T-cell (primary cell): ENCODE measurements at regions not wholly inside any gene's neighbourhood (a gene's known extent, or its start where the extent isn't known, plus 50 kb on each side); places are given as distances from the start of the nearest gene placed in this dataset.

ENCODE experiments used
- ATAC-seq, 4 experiments: fragments of 200-7000 bp in 3 of 4; fragments of 150-1000 bp in 1 of 4; cut with Tn5 transposase; replicated peaks in 1 of 4; 1 replicate in 3 of 4; 2 replicates in 1 of 4; pipeline ENCODE4 v1.10.0; 2021; ENCODE audit warnings: moderate library complexity in 3 of 4, mild to moderate bottlenecking in 2 of 4, moderate number of reproducible peaks in 1 of 4
- CTCF ChIA-PET, 2 donors: fragments of 300-600 bp; sonication (Branson Sonifier 250); formaldehyde crosslinking; loops; one replicate each; lab custom pipeline; 2022; ENCODE audit warnings: antibody characterized with exemption in 2 of 2; lab: Charles Lee
- POLR2A ChIA-PET, 2 donors: fragments of 300-600 bp; sonication (Branson Sonifier 250); formaldehyde crosslinking; loops; one replicate each; lab custom pipeline; 2022; ENCODE audit warnings: antibody characterized with exemption in 2 of 2; lab: Charles Lee
- DNase-seq, 35 experiments: peaks; one replicate each; pipeline versions ENCODE4 v3.0.0 to v3.0.0-alpha.2; 2013 to 2023
- H3K27ac ChIP-seq: one replicate; pipeline ENCODE4 v1.5.1; 2013; ENCODE audit warnings: low read length
- H3K27me3 ChIP-seq, 2 experiments: replicated peaks in 1 of 2; 1 replicate in 1 of 2; 2 replicates in 1 of 2; pipeline versions ENCODE4 v1.6.1 to v1.7.0; 2013; ENCODE audit warnings: low read length in 1 of 2, mixed read lengths in 1 of 2; ENCODE audit not compliant: control insufficient read depth in 2 of 2, insufficient read depth in 2 of 2; ENCODE audit errors: extremely low read depth in 1 of 2
- H3K36me3 ChIP-seq, 2 donors: 1 replicate in 1 of 2; 2 replicates in 1 of 2; pipeline versions ENCODE4 v1.6.1 to v1.7.0; 2013; ENCODE audit warnings: low read length in 1 of 2; ENCODE audit not compliant: control insufficient read depth in 2 of 2, insufficient read depth in 1 of 2; ENCODE audit errors: extremely low read depth in 1 of 2
- H3K4me1 ChIP-seq, 2 experiments: 1 replicate in 1 of 2; 2 replicates in 1 of 2; pipeline versions ENCODE4 v1.6.1 to v1.7.0; 2013; ENCODE audit warnings: low read length in 2 of 2, mixed read lengths in 1 of 2; ENCODE audit not compliant: insufficient read depth in 2 of 2, control insufficient read depth in 1 of 2; ENCODE audit errors: extremely low read depth in 1 of 2
- H3K4me3 ChIP-seq, 2 donors: 1 replicate in 1 of 2; 2 replicates in 1 of 2; pipeline versions ENCODE4 v1.5.1 to v1.7.0; 2013; ENCODE audit warnings: mild to moderate bottlenecking in 2 of 2, low read length in 1 of 2, moderate library complexity in 1 of 2; ENCODE audit not compliant: control insufficient read depth in 1 of 2; ENCODE audit errors: extremely low read depth in 1 of 2
- H3K9me3 ChIP-seq: 2 replicates; pipeline ENCODE4 v1.7.0; 2013
- H3K27ac Mint-ChIP-seq, 2 donors: one replicate each; pipeline ENCODE4 v1.8.0; 2020 to 2021; ENCODE audit warnings: mild to moderate bottlenecking in 2 of 2, mixed read lengths in 2 of 2
- H3K27me3 Mint-ChIP-seq, 2 donors: one replicate each; pipeline ENCODE4 v1.8.0; 2021 to 2022; ENCODE audit warnings: mixed read lengths in 2 of 2
- H3K36me3 Mint-ChIP-seq: one replicate; pipeline ENCODE4 v1.8.0; 2021; ENCODE audit warnings: mixed read lengths
- H3K4me1 Mint-ChIP-seq, 3 donors: one replicate each; pipeline ENCODE4 v1.8.0; 2020 to 2022; ENCODE audit warnings: mixed read lengths in 3 of 3, mild to moderate bottlenecking in 1 of 3
- H3K4me3 Mint-ChIP-seq, 3 donors: one replicate each; pipeline ENCODE4 v1.8.0; 2020 to 2022; ENCODE audit warnings: mild to moderate bottlenecking in 3 of 3, mixed read lengths in 3 of 3, moderate library complexity in 3 of 3
- H3K9me3 Mint-ChIP-seq, 3 donors: one replicate each; pipeline ENCODE4 v1.8.0; 2020 to 2022; ENCODE audit warnings: mixed read lengths in 3 of 3
- WGBS: methylation state at CpG from one replicate; pipeline ENCODE4 v1.1.5; 2013; ENCODE audit warnings: missing lambda C conversion rate; ENCODE audit not compliant: insufficient coverage; 5-methylcytosine and 5-hydroxymethylcytosine counted together

DNA sequence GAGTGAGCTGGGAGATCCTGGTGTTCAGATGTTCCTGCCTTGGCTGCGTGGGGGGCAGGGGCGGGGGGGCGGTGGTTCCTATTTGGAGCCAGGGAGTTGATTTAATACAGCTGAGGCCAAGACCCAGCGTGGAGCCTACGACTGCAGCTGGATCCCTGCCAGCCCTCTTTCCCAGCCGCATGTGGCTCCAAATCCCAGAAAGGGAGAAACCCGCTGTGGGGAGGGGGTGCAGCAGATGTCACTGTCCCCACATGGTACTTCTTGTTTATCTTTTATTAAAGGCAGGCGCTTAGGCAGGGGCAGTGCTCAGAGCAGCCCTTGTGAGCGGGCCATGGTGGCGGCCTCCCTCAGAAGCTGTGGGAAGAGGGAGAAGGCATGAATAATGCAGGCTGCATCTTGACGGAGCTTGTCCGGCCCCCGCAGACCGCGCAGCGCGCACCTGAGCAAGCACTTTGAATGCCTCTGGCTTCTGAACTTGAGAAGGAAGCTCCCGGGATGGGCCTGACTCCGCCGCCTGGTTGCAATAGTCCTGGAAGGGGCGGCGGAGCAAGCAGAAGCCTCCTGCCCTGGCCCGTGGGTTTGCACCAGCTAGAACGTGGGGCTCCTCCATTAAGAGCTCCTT lies 112.1 kb downstream of the GLI2 start:
- Mint-ChIP-seq H3K9me3 (peaks cover 4 to 16% (median 12%) of the 10 kb centered on the region in 3 donors), H3K4me1 (no peaks in the 10 kb centered on the region)

DNA sequence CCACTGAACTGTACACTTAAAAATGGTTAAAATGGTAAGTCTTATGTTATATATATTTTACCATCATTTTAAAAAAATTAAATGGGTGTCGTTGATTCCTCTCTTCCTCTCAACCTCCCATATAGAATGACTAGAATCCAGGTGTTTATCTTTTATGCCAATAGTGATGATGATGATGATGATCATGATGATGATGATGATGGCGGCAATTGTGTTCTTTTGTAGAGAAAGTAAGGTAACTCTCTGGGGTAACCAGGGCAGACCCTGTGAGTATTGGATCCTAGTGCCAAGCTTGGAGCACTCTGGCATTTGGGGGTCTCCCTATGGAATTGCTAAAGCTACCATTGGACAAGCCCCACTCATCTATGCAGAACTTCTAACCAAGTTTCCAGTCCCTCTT lies 113.6 kb downstream of the GLI2 start:
- Histone ChIP-seq H3K27ac (no peak overlapping the region), H3K4me1 (no peaks in the 10 kb centered on the region), H3K9me3 (no peaks in the 10 kb centered on the region), H3K36me3 (no peaks in the 10 kb centered on the region), H3K27me3 (peaks cover 0 to 16% of the 10 kb centered on the region in 2 experiments), H3K4me3 (no peak overlapping the region)
- ATAC-seq (no peak), DNase-seq (no peak)
- Mint-ChIP-seq H3K36me3 (no peaks in the 10 kb centered on the region), H3K27me3 (no peaks in the 10 kb centered on the region), H3K4me3 (no peak overlapping the region), H3K27ac (no peak overlapping the region), H3K4me1 (no peaks in the 10 kb centered on the region), H3K9me3 (peaks cover 4 to 16% (median 12%) of the 10 kb centered on the region in 3 donors)
- ChIA-PET POLR2A (no interaction called here), CTCF (no interaction called here)
- WGBS = no CpG with 5 or more reads among the region's 2 CpGs

More for the DNA sequence above, 112.1 kb downstream of the GLI2 start:
- no peak for DNase-seq
- no peaks in the 10 kb centered on the region for H3K9me3 ChIP-seq
- H3K4me3 ChIP-seq = no peak overlapping the region
- H3K27ac Mint-ChIP-seq = no peak overlapping the region
- no peaks in the 10 kb centered on the region for H3K36me3 Mint-ChIP-seq
- ChIA-PET CTCF (no interaction called here), POLR2A (no interaction called here)
- H3K36me3 ChIP-seq = no peaks in the 10 kb centered on the region
- ATAC-seq = no peak
- peaks cover 0 to 1% of the 10 kb centered on the region in 2 donors for H3K27me3 Mint-ChIP-seq
- no peak overlapping the region for H3K4me3 Mint-ChIP-seq
- H3K4me1 ChIP-seq = no peaks in the 10 kb centered on the region
- no peak overlapping the region for H3K27ac ChIP-seq
- 93% methylated on average over 19 of the region's 24 CpGs for whole genome bisulfite sequencing
- H3K27me3 ChIP-seq = peaks cover 0 to 16% of the 10 kb centered on the region in 2 experiments

DNA sequence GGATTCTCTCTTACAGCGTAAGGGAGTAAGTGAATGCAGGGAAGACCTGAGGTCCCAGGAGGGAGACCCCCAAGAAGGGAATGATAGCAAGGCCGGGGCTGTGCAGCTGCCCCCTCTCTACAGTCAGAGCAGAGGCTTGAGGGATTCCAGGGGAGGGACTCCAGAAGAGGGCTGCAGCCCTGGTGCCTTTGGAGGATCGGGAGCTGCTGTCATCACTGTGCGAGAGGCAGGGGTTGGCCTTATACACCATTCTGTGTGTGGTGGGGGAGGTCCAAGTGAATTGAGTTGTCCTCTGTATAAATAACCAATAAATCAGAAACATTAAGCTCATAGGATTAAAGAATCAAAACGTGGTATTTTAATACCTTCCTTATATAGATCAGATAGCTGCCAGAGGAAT lies 114.9 kb downstream of the GLI2 start:
- no peak overlapping the region for H3K27ac ChIP-seq
- POLR2A ChIA-PET = no interaction called here
- H3K9me3 Mint-ChIP-seq = peaks cover 4 to 16% (median 12%) of the 10 kb centered on the region in 3 donors
- CTCF ChIA-PET = no interaction called here
- H3K4me3 ChIP-seq = no peak overlapping the region
- ATAC-seq = no peak
- WGBS = no CpG with 5 or more reads among the region's 5 CpGs
- no peaks in the 10 kb centered on the region for H3K4me1 Mint-ChIP-seq
- no peak for DNase-seq
- no peaks in the 10 kb centered on the region for H3K36me3 ChIP-seq
- H3K9me3 ChIP-seq = no peaks in the 10 kb centered on the region
- H3K36me3 Mint-ChIP-seq = no peaks in the 10 kb centered on the region
- H3K4me3 Mint-ChIP-seq = no peak overlapping the region
- no peaks in the 10 kb centered on the region for H3K4me1 ChIP-seq
- no peaks in the 10 kb centered on the region for H3K27me3 Mint-ChIP-seq
- peaks cover 0 to 16% of the 10 kb centered on the region in 2 experiments for H3K27me3 ChIP-seq
- no peak overlapping the region for H3K27ac Mint-ChIP-seq

DNA sequence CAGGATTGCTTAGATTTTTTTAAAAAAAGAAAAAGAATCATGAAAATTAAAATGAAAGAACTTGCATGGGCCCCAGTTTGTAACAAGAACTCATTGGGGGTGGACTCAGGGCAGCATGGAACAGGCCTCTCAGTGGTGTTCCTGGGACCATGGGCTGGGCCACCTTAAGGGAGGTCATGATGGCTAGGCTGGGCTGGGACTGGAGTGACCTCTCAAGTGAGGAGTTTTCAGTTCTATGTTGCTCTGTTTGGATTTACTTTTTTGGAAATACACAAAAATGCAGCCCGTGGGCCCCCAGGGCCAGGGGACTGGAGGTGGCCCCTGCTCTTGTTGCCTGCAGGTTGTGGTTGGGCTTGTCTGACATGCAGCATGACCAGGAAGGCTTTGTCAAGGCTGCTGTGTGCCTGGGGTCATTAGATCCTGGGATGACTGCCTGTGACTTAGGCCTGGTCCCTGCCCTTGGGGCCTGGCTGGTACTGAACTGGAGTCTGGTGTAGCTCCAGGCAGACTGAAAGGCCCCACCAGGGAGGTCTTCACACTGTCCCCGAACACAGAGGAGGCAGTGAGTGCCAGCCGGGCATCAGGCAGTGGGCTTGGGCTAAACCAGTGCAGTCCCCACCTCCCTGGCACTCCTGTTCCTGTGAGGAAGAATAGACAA lies 115.6 kb downstream of the GLI2 start:
- POLR2A ChIA-PET = no interaction called here
- no peak for ATAC-seq
- H3K9me3 Mint-ChIP-seq = peaks cover 4 to 16% (median 12%) of the 10 kb centered on the region in 3 donors
- H3K9me3 ChIP-seq = no peaks in the 10 kb centered on the region
- WGBS = 64% methylated on average over 2 of the region's 3 CpGs
- no peaks in the 10 kb centered on the region for H3K27me3 Mint-ChIP-seq
- H3K4me1 Mint-ChIP-seq = no peaks in the 10 kb centered on the region
- no peaks in the 10 kb centered on the region for H3K36me3 ChIP-seq
- H3K4me3 Mint-ChIP-seq = no peak overlapping the region
- no peak overlapping the region for H3K27ac ChIP-seq
- H3K4me3 ChIP-seq = no peak overlapping the region
- H3K36me3 Mint-ChIP-seq = no peaks in the 10 kb centered on the region
- CTCF ChIA-PET = no interaction called here
- H3K27me3 ChIP-seq = peaks cover 0 to 14% of the 10 kb centered on the region in 2 experiments
- DNase-seq = no peak
- H3K27ac Mint-ChIP-seq = no peak overlapping the region
- H3K4me1 ChIP-seq = no peaks in the 10 kb centered on the region

DNA sequence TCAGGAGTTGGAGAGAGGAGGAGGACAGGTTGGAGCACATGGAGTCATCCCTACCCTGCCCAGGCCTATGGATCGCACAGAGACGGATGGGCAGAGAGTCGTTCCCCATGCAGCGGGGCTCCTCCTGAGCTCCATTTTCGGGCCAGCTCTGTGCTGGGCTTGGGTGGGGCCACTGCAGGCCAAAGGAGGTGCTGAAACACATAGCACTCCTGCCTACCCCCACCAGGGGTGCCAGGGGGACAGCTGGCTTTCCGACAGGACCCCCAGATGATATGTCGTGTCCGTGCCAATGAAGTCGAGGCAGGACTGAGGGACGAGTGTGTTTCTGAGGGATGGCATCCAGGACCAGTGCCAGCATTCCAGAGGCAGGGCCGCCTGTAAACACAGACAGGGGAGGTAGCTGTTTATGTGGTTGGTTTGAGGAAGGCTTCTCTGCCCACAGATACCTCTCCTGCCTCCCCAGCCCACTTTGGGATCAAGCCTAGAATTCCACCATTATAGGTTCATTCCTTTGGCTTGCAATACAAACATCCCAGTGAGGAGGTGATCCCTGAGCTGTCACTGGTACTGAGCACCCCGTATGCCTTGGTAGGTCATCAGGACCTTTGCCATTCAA lies 116.6 kb downstream of the GLI2 start:
- WGBS = 86% methylated on average over 11 of the region's 12 CpGs
- Mint-ChIP-seq H3K27me3 (no peaks in the 10 kb centered on the region), H3K36me3 (no peaks in the 10 kb centered on the region), H3K4me3 (no peak overlapping the region), H3K27ac (no peak overlapping the region), H3K9me3 (peaks cover 4 to 16% (median 12%) of the 10 kb centered on the region in 3 donors), H3K4me1 (no peaks in the 10 kb centered on the region)
- H3K36me3 ChIP-seq = no peaks in the 10 kb centered on the region
- peaks cover 0 to 8% of the 10 kb centered on the region in 2 experiments for H3K27me3 ChIP-seq
- no peaks in the 10 kb centered on the region for H3K4me1 ChIP-seq
- DNase-seq (no peak), ATAC-seq (no peak)
- H3K4me3 ChIP-seq = no peak overlapping the region
- ChIA-PET CTCF (no interaction called here), POLR2A (no interaction called here)
- no peak overlapping the region for H3K27ac ChIP-seq
- H3K9me3 ChIP-seq = no peaks in the 10 kb centered on the region

DNA sequence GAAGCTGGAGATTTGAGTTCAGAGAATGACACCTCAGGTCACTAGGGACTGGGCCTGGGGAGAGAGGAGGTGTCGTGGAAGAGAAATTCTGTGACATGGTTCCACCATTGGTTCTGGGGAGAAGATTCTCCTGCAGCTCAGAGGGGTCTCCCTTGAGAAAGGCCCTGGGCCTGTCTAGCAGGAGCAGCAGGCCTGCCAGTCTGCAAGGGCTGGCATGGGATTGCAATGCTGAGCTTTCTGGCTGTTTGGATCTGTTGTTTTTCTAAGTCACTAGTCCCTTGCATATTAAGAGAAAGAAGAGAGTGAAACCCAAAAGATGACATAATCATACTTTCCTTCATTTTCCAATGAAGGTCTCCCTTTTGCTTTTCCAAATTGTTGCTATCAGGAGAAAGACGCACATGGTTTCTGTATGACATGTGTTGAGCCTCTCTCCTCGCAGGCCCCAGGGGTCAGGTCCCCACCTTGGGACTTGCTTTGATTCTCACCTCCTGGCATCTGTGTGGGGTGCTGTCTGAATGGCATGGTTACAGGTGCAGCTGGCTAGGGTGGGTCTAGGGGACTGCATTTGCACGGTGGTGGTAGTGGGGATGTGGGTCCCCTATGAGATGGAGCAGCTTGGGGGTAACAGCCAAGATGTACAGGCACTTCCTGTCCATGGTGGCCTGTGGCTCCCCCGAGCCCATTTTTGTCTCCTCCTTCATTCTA lies 117.8 kb downstream of the GLI2 start:
- CTCF ChIA-PET = no interaction called here
- no peak for DNase-seq
- 68% methylated on average over 4 of the region's 5 CpGs for WGBS
- H3K4me3 Mint-ChIP-seq = no peak overlapping the region
- H3K4me3 ChIP-seq = no peak overlapping the region
- ATAC-seq = no peak
- peaks cover 0 to 4% of the 10 kb centered on the region in 2 donors for H3K27me3 Mint-ChIP-seq
- no peaks in the 10 kb centered on the region for H3K4me1 ChIP-seq
- H3K36me3 Mint-ChIP-seq = no peaks in the 10 kb centered on the region
- H3K9me3 ChIP-seq = no peaks in the 10 kb centered on the region
- H3K36me3 ChIP-seq = no peaks in the 10 kb centered on the region
- H3K9me3 Mint-ChIP-seq = peaks cover 4 to 16% (median 12%) of the 10 kb centered on the region in 3 donors
- POLR2A ChIA-PET = no interaction called here
- H3K27ac Mint-ChIP-seq = no peak overlapping the region
- H3K27ac ChIP-seq = no peak overlapping the region
- H3K27me3 ChIP-seq = peaks cover 0 to 8% of the 10 kb centered on the region in 2 experiments
- H3K4me1 Mint-ChIP-seq = no peaks in the 10 kb centered on the region
